AG10803 (cell line): ENCODE measurements at regions not wholly inside any gene's neighbourhood (a gene's known extent, or its start where the extent isn't known, plus 50 kb on each side); places are given as distances from the start of the nearest gene placed in this dataset.
A peak's percentile ranks its signal among the peaks of the same experiment; 100 is the strongest.

Source experiments
- DNase-seq: peaks from one replicate; pipeline ENCODE4 v3.0.0; 2010; ENCODE audit warnings: low read depth
- H3K4me3 ChIP-seq: 2 replicates; pipeline ENCODE4 v1.5.1; 2011; ENCODE audit warnings: mild to moderate bottlenecking, low read length, control low read depth
- TF ChIP-seq, protein P1 (sequence below): conservative IDR thresholded peaks from 2 replicates; pipeline ENCODE4 v1.5.1; 2011; ENCODE audit warnings: mild to moderate bottlenecking, low read length, control low read depth, inconsistent platforms

- no peak overlapping the region for H3K4me3 ChIP-seq
- DNase-seq, result no peak
- TF ChIP-seq, protein P1, sequence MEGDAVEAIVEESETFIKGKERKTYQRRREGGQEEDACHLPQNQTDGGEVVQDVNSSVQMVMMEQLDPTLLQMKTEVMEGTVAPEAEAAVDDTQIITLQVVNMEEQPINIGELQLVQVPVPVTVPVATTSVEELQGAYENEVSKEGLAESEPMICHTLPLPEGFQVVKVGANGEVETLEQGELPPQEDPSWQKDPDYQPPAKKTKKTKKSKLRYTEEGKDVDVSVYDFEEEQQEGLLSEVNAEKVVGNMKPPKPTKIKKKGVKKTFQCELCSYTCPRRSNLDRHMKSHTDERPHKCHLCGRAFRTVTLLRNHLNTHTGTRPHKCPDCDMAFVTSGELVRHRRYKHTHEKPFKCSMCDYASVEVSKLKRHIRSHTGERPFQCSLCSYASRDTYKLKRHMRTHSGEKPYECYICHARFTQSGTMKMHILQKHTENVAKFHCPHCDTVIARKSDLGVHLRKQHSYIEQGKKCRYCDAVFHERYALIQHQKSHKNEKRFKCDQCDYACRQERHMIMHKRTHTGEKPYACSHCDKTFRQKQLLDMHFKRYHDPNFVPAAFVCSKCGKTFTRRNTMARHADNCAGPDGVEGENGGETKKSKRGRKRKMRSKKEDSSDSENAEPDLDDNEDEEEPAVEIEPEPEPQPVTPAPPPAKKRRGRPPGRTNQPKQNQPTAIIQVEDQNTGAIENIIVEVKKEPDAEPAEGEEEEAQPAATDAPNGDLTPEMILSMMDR, result no peak
Measured at GRCh38 chr5:173434270-173434669, 106.1 kb upstream of the STC2 start.

DNA sequence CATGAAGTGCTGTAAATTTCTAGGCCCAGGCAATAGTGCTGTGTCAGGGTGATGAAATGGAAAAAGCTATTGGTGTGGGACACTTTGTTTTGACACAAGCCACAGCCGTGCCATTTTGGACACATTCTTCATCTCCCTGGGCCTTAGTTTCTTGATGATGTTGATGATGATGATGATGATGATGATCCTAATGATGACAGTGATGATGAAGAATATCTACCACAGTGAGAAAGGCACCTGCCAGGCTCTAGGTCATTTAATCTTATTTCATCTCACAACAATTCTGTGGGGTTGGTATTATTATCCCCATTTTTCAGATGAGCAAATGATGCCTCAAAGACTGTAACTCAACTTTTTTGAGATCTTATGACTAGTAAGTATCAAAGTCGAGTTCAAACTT is 102.2 kb upstream of the STC2 start:
- TF ChIP-seq, protein P1, result no peak
- no peak for DNase-seq
- H3K4me3 ChIP-seq, result no peak overlapping the region

DNA sequence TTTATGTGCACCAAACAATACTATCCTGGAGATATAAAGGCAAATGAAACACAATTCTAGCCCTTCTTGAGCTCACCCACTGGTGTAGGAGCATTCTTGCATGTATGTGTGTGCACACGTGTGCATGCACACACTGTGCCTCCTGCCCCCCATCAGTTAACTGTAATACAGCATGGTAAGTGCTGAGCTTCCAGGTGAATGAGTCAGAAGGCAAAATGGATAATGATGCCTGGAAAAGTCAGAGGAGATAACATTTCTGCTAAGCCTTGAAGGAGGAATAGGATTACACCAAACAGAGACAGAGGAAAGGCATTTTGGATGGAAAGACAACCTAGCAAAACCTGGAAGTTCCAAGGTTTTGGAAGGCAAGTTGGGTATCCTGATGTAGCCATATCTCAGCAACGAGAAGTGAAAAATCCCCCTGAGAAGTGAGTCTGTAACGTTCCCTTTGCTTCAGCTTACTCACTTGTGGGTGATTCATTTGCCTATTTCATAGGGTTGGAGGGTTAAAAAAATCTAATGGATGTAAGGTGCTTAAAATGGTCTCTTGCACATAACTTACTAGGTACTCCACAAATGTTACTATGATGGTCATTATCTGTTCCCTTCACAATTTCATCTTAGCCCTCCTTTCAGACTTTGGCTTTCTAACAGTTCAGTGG is 101.4 kb upstream of the STC2 start:
- no peak overlapping the region for H3K4me3 ChIP-seq

DNA sequence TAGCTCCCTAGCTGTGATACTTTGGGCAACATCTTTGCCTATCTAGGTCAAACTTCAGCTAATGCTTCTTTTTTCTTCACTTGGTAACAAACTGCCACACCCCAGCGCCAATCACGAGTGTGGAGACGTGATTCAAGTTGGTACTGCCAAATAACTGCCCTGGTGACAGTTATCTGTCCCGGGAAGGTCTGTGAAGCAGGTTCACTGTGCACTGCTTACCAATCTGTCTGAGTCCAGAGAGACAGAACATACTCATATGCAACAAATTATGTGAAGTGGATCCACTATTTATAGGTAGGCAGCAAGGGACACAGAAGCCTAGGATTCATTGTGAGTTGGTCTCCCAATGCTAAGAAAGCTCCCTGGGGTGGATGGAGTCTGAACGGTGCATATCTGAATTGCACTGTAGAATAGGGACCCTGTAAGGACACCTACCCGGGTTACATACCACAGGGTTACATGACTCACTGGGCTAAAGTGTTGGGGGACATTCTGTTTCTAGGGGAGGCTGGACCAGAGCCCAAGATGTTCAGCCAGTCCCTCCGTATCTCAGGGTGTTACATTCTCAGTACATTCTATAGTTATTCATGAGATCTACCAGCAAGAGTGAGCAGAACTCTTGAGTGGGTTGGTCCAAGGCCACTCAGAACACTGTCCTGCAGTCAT is 95.4 kb upstream of the STC2 start:
- no peak for DNase-seq
- TF ChIP-seq, protein P1, result no peak
- no peak overlapping the region for H3K4me3 ChIP-seq

More for the DNA sequence above, 101.4 kb upstream of the STC2 start:
- TF ChIP-seq, protein P1, result no peak
- DNase-seq, result no peak

DNA sequence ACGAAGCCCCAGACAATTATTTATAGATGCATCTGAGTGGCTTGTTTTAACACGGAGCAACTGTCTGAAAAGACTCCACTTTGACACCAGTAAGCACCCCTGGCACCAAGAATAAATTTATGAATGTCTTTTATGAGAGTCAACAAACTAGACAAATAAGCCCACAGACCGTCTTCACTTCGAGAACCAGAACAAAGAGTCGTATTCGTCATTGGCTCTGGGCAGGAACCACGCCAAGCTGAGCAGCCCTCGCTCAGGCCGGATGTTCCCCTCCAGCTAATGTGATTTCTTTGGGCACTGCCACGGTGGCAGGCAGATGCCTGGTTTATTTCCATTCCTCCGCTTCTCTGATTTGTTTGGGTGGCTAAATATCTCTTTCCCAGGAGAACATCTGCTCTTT is 91.9 kb upstream of the STC2 start:
- DNase-seq, result peak; percentile 30
- no peak overlapping the region for H3K4me3 ChIP-seq
- TF ChIP-seq, protein P1, result no peak

DNA sequence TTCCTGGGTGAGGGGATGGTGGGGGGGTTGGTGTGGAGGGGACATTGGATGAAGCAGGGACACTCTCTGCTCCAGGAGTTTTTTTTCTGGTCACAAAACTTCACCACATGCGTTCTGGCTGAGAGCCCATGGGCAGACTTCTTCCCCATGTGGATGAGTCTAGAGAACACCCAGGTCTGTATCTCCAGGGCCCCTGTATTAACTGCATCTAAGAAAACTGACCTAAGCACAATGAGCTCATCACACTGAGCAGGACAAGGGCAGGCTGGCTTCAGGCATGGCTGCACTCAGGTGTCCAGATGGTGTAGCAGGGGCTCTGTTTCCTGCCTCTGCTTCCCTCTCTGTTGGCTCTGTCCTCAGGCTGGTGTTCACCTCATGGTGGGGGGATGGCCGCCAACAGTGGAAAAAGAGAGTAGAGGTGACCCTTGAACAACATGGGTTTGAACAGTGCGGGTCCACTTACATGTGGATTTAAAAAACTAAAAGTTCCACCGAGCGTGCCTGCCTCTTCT is 85.3 kb upstream of the STC2 start:
- no peak overlapping the region for H3K4me3 ChIP-seq
- TF ChIP-seq, protein P1, result no peak
- DNase-seq, result no peak

DNA sequence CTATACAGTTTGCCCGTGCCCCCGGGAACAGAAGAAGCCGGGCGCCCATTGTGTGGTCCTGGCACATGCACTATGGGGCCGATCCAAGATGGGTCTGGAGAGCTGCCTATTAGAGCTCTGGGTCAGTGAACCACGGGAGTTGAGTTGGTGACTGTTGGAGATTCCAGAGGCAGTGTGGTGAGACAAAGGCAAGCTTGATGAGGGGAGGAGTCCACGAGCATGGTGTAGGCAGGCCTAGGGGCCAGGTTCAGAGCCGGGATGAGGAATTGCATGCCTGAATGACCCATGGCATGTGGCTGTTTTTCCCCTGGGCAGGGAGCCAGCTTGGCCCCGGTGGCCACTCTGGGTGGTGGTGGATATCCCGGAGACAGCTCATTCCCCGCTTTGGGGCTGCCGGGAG is 84.4 kb upstream of the STC2 start:
- no peak overlapping the region for H3K4me3 ChIP-seq
- TF ChIP-seq, protein P1, result no peak
- DNase-seq, result no peak
